WERI-Rb-1 (cell line): ENCODE measurements at regions not wholly inside any gene's neighbourhood (a gene's known extent, or its start where the extent isn't known, plus 50 kb on each side); places are given as distances from the start of the nearest gene placed in this dataset.

Experiments
- DNase-seq: peaks from one replicate; pipeline ENCODE4 v3.0.0-alpha.2; 2020
- H3K27ac ChIP-seq: fragments of 250-450 bp; sonication (Bioruptor Pico); 2 replicates; pipeline ENCODE4 v1.5.1; 2020; ENCODE audit warnings: mild to moderate bottlenecking, moderate library complexity
- H3K27me3 ChIP-seq: fragments of 250-450 bp; sonication (Bioruptor Pico); 2 replicates; pipeline ENCODE4 v1.5.1; 2021; ENCODE audit warnings: mild to moderate bottlenecking, low read depth, moderate library complexity; ENCODE audit not compliant: insufficient read depth, severe bottlenecking
- H3K36me3 ChIP-seq: fragments of 250-450 bp; sonication (Bioruptor Pico); 2 replicates; pipeline ENCODE4 v1.5.1; 2020; ENCODE audit warnings: mild to moderate bottlenecking, moderate library complexity
- H3K4me3 ChIP-seq: 2 replicates; pipeline ENCODE4 v1.5.1; 2011; ENCODE audit warnings: low read depth, mild to moderate bottlenecking, control low read depth, low read length
- H3K9me3 ChIP-seq: fragments of 250-450 bp; sonication (Bioruptor Pico); 2 replicates; pipeline ENCODE4 v1.5.1; 2021; ENCODE audit warnings: mild to moderate bottlenecking, moderate library complexity; ENCODE audit not compliant: severe bottlenecking
- CTCF ChIP-seq: IDR thresholded peaks from 2 replicates; pipeline ENCODE4 v1.5.1; 2011; ENCODE audit warnings: low read depth, mild to moderate bottlenecking, control low read depth, inconsistent platforms, low read length

GRCh38 chr10:121070275-121071070 is 219.3 kb downstream of the WDR11 start:
- H3K27me3 ChIP-seq, result no peaks in the 10 kb centered on the region
- peak; percentile 76 for TF ChIP-seq CTCF
- H3K4me3 ChIP-seq, result no peak overlapping the region
- H3K36me3 ChIP-seq, result no peaks in the 10 kb centered on the region
- H3K27ac ChIP-seq, result no peak overlapping the region
- no peaks in the 10 kb centered on the region for H3K9me3 ChIP-seq
- DNase-seq, result peak; percentile 68

GRCh38 chr10:121071901-121072300 is 220.7 kb downstream of the WDR11 start:
- no peak for TF ChIP-seq CTCF
- DNase-seq, result no peak
- no peaks in the 10 kb centered on the region for H3K36me3 ChIP-seq
- no peak overlapping the region for H3K4me3 ChIP-seq
- H3K27ac ChIP-seq, result no peak overlapping the region
- H3K27me3 ChIP-seq, result no peaks in the 10 kb centered on the region
- H3K9me3 ChIP-seq, result no peaks in the 10 kb centered on the region

GRCh38 chr10:121073728-121074127 is 222.6 kb downstream of the WDR11 start:
- no peak for TF ChIP-seq CTCF
- no peak for DNase-seq
- H3K9me3 ChIP-seq, result no peaks in the 10 kb centered on the region
- H3K4me3 ChIP-seq, result no peak overlapping the region
- H3K27ac ChIP-seq, result no peak overlapping the region
- no peaks in the 10 kb centered on the region for H3K36me3 ChIP-seq
- no peaks in the 10 kb centered on the region for H3K27me3 ChIP-seq

- no peak for TF ChIP-seq CTCF
- no peaks in the 10 kb centered on the region for H3K36me3 ChIP-seq
- no peak overlapping the region for H3K4me3 ChIP-seq
- peaks cover 2% of the 10 kb centered on the region for H3K9me3 ChIP-seq
- no peak for DNase-seq
- no peaks in the 10 kb centered on the region for H3K27me3 ChIP-seq
- H3K27ac ChIP-seq, result no peak overlapping the region
These were observed 225.9 kb downstream of the WDR11 start for GRCh38 chr10:121076776-121077715.

- Histone ChIP-seq H3K9me3 (peaks cover 2% of the 10 kb centered on the region), H3K27ac (no peak overlapping the region), H3K4me3 (no peak overlapping the region), H3K36me3 (no peaks in the 10 kb centered on the region), H3K27me3 (no peaks in the 10 kb centered on the region)
- TF ChIP-seq CTCF, result no peak
- no peak for DNase-seq
These were observed 226.9 kb downstream of the WDR11 start for GRCh38 chr10:121078036-121078435.
